HEK293 (cell line): ENCODE measurements at regions not wholly inside any gene's neighbourhood (a gene's known extent, or its start where the extent isn't known, plus 50 kb on each side); places are given as distances from the start of the nearest gene placed in this dataset.

Experiments used
- ZBTB7A ChIP-seq: fragments of 450-650 bp; formaldehyde crosslinking; IDR thresholded peaks from 2 replicates; pipeline ENCODE4 v1.5.1; 2016; ENCODE audit warnings: low read depth, missing biosample characterization, missing genetic modification characterization
- ZNF121 ChIP-seq: fragments of 450-650 bp; formaldehyde crosslinking; IDR thresholded peaks from 2 replicates; pipeline ENCODE4 v1.5.1; 2016; ENCODE audit warnings: missing biosample characterization, missing genetic modification characterization
- TF ChIP-seq, protein P1 (sequence below): fragments of 450-650 bp; formaldehyde crosslinking; IDR thresholded peaks from 2 replicates; pipeline ENCODE4 v1.5.1; 2016; ENCODE audit warnings: missing biosample characterization, missing genetic modification characterization
- TF ChIP-seq, protein P2 (sequence below): fragments of 450-650 bp; IDR thresholded peaks from 2 replicates; pipeline ENCODE4 v1.5.1; 2018; ENCODE audit warnings: missing biosample characterization, missing genetic modification characterization
- TF ChIP-seq, protein P3 (sequence below): fragments of 450-650 bp; formaldehyde crosslinking; IDR thresholded peaks from 2 replicates; pipeline ENCODE4 v1.5.1; 2016; ENCODE audit warnings: missing biosample characterization, missing genetic modification characterization
- TF ChIP-seq, protein P4 (sequence below): fragments of 450-650 bp; formaldehyde crosslinking; IDR thresholded peaks from 2 replicates; pipeline ENCODE4 v1.5.1; 2016; ENCODE audit warnings: missing biosample characterization, missing genetic modification characterization

DNA sequence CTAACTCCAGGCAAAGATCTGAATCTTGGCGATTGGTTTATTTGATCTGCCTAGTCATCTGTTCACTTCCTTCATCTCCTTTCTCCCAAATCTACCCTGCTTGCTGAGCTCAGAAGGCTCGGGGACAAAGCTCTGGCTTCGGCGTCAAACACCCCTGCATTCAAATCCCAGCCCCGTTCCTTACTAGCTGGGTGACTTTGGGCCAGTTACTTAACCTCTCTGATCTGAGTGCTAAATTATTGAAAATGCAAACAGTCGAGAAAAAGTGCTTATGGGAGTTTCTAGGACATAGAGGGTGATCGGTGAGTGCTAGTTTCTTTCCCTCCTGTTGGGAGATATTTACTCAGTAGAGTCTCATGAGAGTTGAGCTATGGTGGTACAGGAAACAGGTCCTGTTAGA lies 121.2 kb upstream of the RFLNA start:
- TF ChIP-seq, protein P1, sequence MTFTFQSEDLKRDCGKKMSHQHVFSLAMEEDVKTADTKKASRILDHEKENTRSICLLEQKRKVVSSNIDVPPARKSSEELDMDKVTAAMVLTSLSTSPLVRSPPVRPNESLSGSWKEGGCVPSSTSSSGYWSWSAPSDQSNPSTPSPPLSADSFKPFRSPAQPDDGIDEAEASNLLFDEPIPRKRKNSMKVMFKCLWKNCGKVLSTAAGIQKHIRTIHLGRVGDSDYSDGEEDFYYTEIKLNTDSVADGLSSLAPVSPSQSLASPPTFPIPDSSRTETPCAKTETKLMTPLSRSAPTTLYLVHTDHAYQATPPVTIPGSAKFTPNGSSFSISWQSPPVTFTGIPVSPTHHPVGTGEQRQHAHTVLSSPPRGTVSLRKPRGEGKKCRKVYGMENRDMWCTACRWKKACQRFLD (tag by site-specific recombination) = no peak
- TF ChIP-seq, protein P2, sequence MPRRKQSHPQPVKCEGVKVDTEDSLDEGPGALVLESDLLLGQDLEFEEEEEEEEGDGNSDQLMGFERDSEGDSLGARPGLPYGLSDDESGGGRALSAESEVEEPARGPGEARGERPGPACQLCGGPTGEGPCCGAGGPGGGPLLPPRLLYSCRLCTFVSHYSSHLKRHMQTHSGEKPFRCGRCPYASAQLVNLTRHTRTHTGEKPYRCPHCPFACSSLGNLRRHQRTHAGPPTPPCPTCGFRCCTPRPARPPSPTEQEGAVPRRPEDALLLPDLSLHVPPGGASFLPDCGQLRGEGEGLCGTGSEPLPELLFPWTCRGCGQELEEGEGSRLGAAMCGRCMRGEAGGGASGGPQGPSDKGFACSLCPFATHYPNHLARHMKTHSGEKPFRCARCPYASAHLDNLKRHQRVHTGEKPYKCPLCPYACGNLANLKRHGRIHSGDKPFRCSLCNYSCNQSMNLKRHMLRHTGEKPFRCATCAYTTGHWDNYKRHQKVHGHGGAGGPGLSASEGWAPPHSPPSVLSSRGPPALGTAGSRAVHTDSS (tag by site-specific recombination) = no peak
- TF ChIP-seq ZNF121 (tag by site-specific recombination) = no peak
- TF ChIP-seq ZBTB7A (tag by site-specific recombination) = no peak
- TF ChIP-seq, protein P3, sequence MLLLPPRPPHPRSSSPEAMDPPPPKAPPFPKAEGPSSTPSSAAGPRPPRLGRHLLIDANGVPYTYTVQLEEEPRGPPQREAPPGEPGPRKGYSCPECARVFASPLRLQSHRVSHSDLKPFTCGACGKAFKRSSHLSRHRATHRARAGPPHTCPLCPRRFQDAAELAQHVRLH (tag by site-specific recombination) = no peak
- TF ChIP-seq, protein P4, sequence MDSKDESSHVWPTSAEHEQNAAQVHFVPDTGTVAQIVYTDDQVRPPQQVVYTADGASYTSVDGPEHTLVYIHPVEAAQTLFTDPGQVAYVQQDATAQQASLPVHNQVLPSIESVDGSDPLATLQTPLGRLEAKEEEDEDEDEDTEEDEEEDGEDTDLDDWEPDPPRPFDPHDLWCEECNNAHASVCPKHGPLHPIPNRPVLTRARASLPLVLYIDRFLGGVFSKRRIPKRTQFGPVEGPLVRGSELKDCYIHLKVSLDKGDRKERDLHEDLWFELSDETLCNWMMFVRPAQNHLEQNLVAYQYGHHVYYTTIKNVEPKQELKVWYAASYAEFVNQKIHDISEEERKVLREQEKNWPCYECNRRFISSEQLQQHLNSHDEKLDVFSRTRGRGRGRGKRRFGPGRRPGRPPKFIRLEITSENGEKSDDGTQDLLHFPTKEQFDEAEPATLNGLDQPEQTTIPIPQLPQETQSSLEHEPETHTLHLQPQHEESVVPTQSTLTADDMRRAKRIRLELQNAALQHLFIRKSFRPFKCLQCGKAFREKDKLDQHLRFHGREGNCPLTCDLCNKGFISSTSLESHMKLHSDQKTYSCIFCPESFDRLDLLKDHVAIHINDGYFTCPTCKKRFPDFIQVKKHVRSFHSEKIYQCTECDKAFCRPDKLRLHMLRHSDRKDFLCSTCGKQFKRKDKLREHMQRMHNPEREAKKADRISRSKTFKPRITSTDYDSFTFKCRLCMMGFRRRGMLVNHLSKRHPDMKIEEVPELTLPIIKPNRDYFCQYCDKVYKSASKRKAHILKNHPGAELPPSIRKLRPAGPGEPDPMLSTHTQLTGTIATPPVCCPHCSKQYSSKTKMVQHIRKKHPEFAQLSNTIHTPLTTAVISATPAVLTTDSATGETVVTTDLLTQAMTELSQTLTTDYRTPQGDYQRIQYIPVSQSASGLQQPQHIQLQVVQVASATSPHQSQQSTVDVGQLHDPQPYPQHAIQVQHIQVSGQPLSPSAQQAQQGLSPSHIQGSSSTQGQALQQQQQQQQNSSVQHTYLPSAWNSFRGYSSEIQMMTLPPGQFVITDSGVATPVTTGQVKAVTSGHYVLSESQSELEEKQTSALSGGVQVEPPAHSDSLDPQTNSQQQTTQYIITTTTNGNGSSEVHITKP (tag by site-specific recombination) = no peak
